ENCODE measurements at regions not wholly inside any gene's neighbourhood (a gene's known extent, or its start where the extent isn't known, plus 50 kb on each side); places are given as distances from the start of the nearest gene placed in this dataset.
"Not testable (repeated sequence)": the region's sequence is repeated elsewhere in the genome, so short reads cannot be mapped to it uniquely, and the experiment has no call there.

DNA sequence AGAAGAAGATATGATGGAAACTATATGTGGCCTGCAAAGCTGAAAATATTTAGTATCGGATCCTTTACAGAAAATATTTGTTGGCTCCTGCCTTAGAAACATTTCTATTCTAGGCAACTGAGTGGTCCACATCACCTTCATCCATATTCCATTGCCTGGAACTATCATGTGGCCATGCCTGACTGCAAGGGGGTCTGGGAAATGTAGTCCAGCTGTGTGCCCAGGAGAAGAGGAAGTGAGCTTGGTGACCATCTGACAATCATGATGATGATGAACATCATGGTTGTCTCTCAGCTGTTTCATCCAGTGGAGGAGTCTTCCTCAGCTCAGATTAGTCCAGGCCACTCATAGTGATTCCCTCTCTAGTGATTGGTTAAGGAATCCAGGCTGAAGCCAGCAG lies 61.8 kb upstream of the IFNLR1 start:
- H3K36me3 ChIP-seq (replicated peaks in 1 of 2; ENCODE audit: control extremely low read depth in 1 of 2, control insufficient read depth in 1 of 2, extremely low read depth in 1 of 2, insufficient read depth in 2 of 2, low read length in 1 of 2): no peaks in the 10 kb centered on the region
- H3K27me3 ChIP-seq (replicated peaks in 1 of 4; ENCODE audit: control extremely low read depth in 1 of 4, control insufficient read depth in 3 of 4, insufficient read depth in 4 of 4, low read length in 3 of 4): no peaks in the 10 kb centered on the region
- peaks cover 13% of the 10 kb centered on the region for H3K4me1 Mint-ChIP-seq
- peaks cover 8 to 9% of the 10 kb centered on the region in 2 donors for H3K4me1 ChIP-seq (ENCODE audit: control insufficient read depth in 2 of 2, insufficient read depth in 2 of 2, low read length in 2 of 2)
- H2AFZ ChIP-seq (ENCODE audit: insufficient read depth, low read depth, low read length, poor library complexity, severe bottlenecking): peak overlapping the region; percentile 57
- peaks cover 0 to 4% (median 0%) of the 10 kb centered on the region in 3 donors for H3K9me3 ChIP-seq (ENCODE audit: control extremely low read depth in 1 of 3, control insufficient read depth in 2 of 3, insufficient read depth in 1 of 3, low read length in 2 of 3)
- no peak overlapping the region for H3K9ac ChIP-seq (ENCODE audit: low read length)
- POLR2A ChIA-PET: no interaction called here
- H3K4me3 Mint-ChIP-seq: no peak overlapping the region
- no peak for TF ChIP-seq EZH2 (IDR thresholded peaks at IDR 0.05; ENCODE audit: borderline replicate concordance, insufficient read depth, low read depth, low read length, poor library complexity, severe bottlenecking)
- CTCF ChIA-PET: interaction anchor here (0.9 to 1.3 kb wide), 2 partner anchors 47 to 98 kb away, joined by 4 to 8 read pairs; no protein-coding TSS in a partner anchor
- no peaks in the 10 kb centered on the region for H3K9me3 Mint-ChIP-seq (ENCODE audit: insufficient read depth)
- no peak overlapping the region for H3K27ac Mint-ChIP-seq
- no peak overlapping the region for H3K4me3 ChIP-seq (ENCODE audit: control extremely low read depth in 1 of 5, extremely low read depth in 1 of 5, insufficient read depth in 1 of 5, low read depth in 2 of 5, low read length in 4 of 5)
- intact Hi-C loops (cut with micrococcal nuclease): no loop called here
- no peaks in the 10 kb centered on the region for H3K27me3 Mint-ChIP-seq
- peak overlapping the region; percentile 25 for H3K4me2 ChIP-seq (replicated peaks; ENCODE audit: low read depth, low read length, poor library complexity, severe bottlenecking)
- H4K20me1 ChIP-seq (ENCODE audit: control insufficient read depth, insufficient read depth, low read length, poor library complexity, severe bottlenecking): no peaks in the 10 kb centered on the region
- H3K79me2 ChIP-seq (ENCODE audit: control insufficient read depth, insufficient read depth, low read length): no peaks in the 10 kb centered on the region
- ATAC-seq (ENCODE audit: low read depth): peak; percentile 53
- WGBS (ENCODE audit: insufficient coverage): no CpG with 5 or more reads among the region's 1 CpG
- H3K27ac ChIP-seq (ENCODE audit: low read length in 2 of 2): peak overlapping the region in 1 of 2 donors; percentile 7
- DNase-seq: peak; percentile 35

DNA sequence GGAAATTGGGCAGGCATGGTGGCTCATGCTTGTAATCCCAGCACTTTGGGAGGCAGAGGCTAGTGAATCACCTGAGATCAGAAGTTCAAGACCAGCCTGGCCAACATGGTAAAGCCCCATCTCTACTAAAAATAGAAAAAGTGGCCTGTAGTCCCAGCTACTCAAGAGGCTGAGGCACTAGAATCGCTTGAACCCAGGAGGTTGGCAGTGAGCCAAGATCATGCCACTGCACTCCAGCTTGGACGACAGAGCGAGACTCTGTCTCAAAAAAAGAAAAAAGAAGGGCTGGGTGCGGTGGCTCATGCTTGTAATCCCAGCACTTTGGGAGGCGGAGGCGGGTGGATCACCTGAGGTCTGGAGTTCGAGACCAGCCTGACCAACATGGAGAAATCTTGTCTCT lies 60.2 kb upstream of the IFNLR1 start:
- H2AFZ ChIP-seq (ENCODE audit: insufficient read depth, low read depth, low read length, poor library complexity, severe bottlenecking); H3K4me3 Mint-ChIP-seq; H3K4me2 ChIP-seq (replicated peaks; ENCODE audit: low read depth, low read length, poor library complexity, severe bottlenecking); CTCF ChIA-PET; H3K9me3 Mint-ChIP-seq (ENCODE audit: insufficient read depth); DNase-seq; H3K4me1 ChIP-seq (ENCODE audit: control insufficient read depth in 2 of 2, insufficient read depth in 2 of 2, low read length in 2 of 2); ATAC-seq (ENCODE audit: low read depth); H3K9me3 ChIP-seq (ENCODE audit: control extremely low read depth in 1 of 3, control insufficient read depth in 2 of 3, insufficient read depth in 1 of 3, low read length in 2 of 3); POLR2A ChIA-PET; intact Hi-C loops (cut with micrococcal nuclease); H3K27ac ChIP-seq (ENCODE audit: low read length in 2 of 2); H3K9ac ChIP-seq (ENCODE audit: low read length); H3K27me3 Mint-ChIP-seq; H3K4me3 ChIP-seq (ENCODE audit: control extremely low read depth in 1 of 5, extremely low read depth in 1 of 5, insufficient read depth in 1 of 5, low read depth in 2 of 5, low read length in 4 of 5); H4K20me1 ChIP-seq (ENCODE audit: control insufficient read depth, insufficient read depth, low read length, poor library complexity, severe bottlenecking); H3K27me3 ChIP-seq (replicated peaks in 1 of 4; ENCODE audit: control extremely low read depth in 1 of 4, control insufficient read depth in 3 of 4, insufficient read depth in 4 of 4, low read length in 3 of 4); H3K27ac Mint-ChIP-seq; H3K36me3 ChIP-seq (replicated peaks in 1 of 2; ENCODE audit: control extremely low read depth in 1 of 2, control insufficient read depth in 1 of 2, extremely low read depth in 1 of 2, insufficient read depth in 2 of 2, low read length in 1 of 2); H3K79me2 ChIP-seq (ENCODE audit: control insufficient read depth, insufficient read depth, low read length): not testable (repeated sequence)
- peaks cover 13% of the 10 kb centered on the region for H3K4me1 Mint-ChIP-seq
- 100% methylated on average over 1 of the region's 7 CpGs for WGBS (ENCODE audit: insufficient coverage)

Data from B cell (primary cell).